IMR-90 (cell line): ENCODE measurements at regions not wholly inside any gene's neighbourhood (a gene's known extent, or its start where the extent isn't known, plus 50 kb on each side); places are given as distances from the start of the nearest gene placed in this dataset.

Experiments
- ATAC-seq: fragments of 200-7000 bp; cut with Tn5 transposase; 2 replicates; pipeline ENCODE4 v1.9.1; 2020; ENCODE audit warnings: low read depth, mild to moderate bottlenecking, moderate library complexity
- BruUV-seq: library from RNA; stranded (reverse); fragments of 400-500 nt; replicated peaks from 2 replicates; lab custom pipeline; 2021; lab: Mats Ljungman, UMichigan
- CTCF ChIA-PET: fragments of 300-600 bp; formaldehyde crosslinking; extraction: SDS; loops from one replicate; lab custom pipeline; 2021; ENCODE audit warnings: antibody characterized with exemption; lab: Yijun Ruan, JAX
- POLR2A ChIA-PET: fragments of 300-600 bp; sonication (Branson Sonifier 250); formaldehyde crosslinking; loops from one replicate; lab custom pipeline; 2022; ENCODE audit warnings: antibody characterized with exemption; ENCODE audit not compliant: unreplicated experiment; lab: Charles Lee
- DNase-seq: peaks from one replicate; pipeline ENCODE4 v3.0.0; 2013
- H2AFZ ChIP-seq: replicated peaks from 2 replicates; pipeline ENCODE3; 2013; ENCODE audit warnings: low read length, mild to moderate bottlenecking; ENCODE audit not compliant: poor library complexity
- H2AK5ac ChIP-seq: 2 replicates; pipeline ENCODE4 v1.6.1; 2013; ENCODE audit warnings: low read depth, low read length, inconsistent platforms
- H2AK9ac ChIP-seq: replicated peaks from 2 replicates; pipeline ENCODE3; 2013; ENCODE audit warnings: mild to moderate bottlenecking, low read depth, low read length, moderate library complexity; ENCODE audit not compliant: poor library complexity
- H2BK120ac ChIP-seq: 2 replicates; pipeline ENCODE4 v1.6.1; 2013; ENCODE audit warnings: low read depth, low read length, inconsistent platforms
- H2BK15ac ChIP-seq: 3 replicates; pipeline ENCODE4 v1.6.1; 2013; ENCODE audit warnings: low read depth, low read length, inconsistent platforms
- H2BK20ac ChIP-seq: 2 replicates; pipeline ENCODE4 v1.6.1; 2013; ENCODE audit warnings: low read depth, mild to moderate bottlenecking, inconsistent platforms, low read length, moderate library complexity
- H2BK5ac ChIP-seq: 2 replicates; pipeline ENCODE4 v1.6.1; 2013; ENCODE audit warnings: mild to moderate bottlenecking, low read depth, low read length, inconsistent platforms; ENCODE audit not compliant: poor library complexity, severe bottlenecking
- H3K14ac ChIP-seq: replicated peaks from 2 replicates; pipeline ENCODE4 v1.6.1; 2013; ENCODE audit warnings: low read depth, low read length, inconsistent platforms
- H3K18ac ChIP-seq: 2 replicates; pipeline ENCODE4 v1.6.1; 2013; ENCODE audit warnings: low read depth, low read length, control low read depth
- H3K23ac ChIP-seq: 2 replicates; pipeline ENCODE4 v1.6.1; 2013; ENCODE audit warnings: low read depth, low read length, inconsistent platforms
- H3K27ac ChIP-seq: 2 replicates; pipeline ENCODE4 v1.5.1; 2013; ENCODE audit warnings: mild to moderate bottlenecking, control low read depth, low read length; ENCODE audit not compliant: insufficient read depth
- H3K27me3 ChIP-seq: 2 replicates; pipeline ENCODE4 v1.6.1; 2013; ENCODE audit warnings: low read length; ENCODE audit not compliant: control insufficient read depth, insufficient read depth
- H3K36me3 ChIP-seq: 2 replicates; pipeline ENCODE4 v1.6.1; 2013; ENCODE audit warnings: low read length, mixed read lengths; ENCODE audit not compliant: control insufficient read depth, insufficient read depth
- H3K4ac ChIP-seq: 2 replicates; pipeline ENCODE4 v1.6.1; 2013; ENCODE audit warnings: low read depth, low read length, inconsistent platforms
- H3K4me1 ChIP-seq: 2 replicates; pipeline ENCODE4 v1.6.1; 2013; ENCODE audit warnings: low read length, mixed read lengths; ENCODE audit not compliant: control insufficient read depth, insufficient read depth
- H3K4me2 ChIP-seq: 2 replicates; pipeline ENCODE4 v1.6.1; 2013; ENCODE audit warnings: low read depth, mild to moderate bottlenecking, control low read depth, low read length, moderate library complexity
- H3K4me3 ChIP-seq: 2 replicates; pipeline ENCODE4 v1.5.1; 2013; ENCODE audit warnings: low read depth, mild to moderate bottlenecking, control low read depth, low read length, moderate library complexity; ENCODE audit not compliant: insufficient read depth
- H3K56ac ChIP-seq: 2 replicates; pipeline ENCODE4 v1.6.1; 2013; ENCODE audit warnings: low read length, inconsistent platforms; ENCODE audit not compliant: insufficient read depth; ENCODE audit errors: extremely low read depth
- H3K79me1 ChIP-seq, 2 experiments: 2 replicates each; pipeline ENCODE4 v1.6.1; 2013; ENCODE audit warnings: low read length in 2 of 2, inconsistent platforms in 1 of 2, low read depth in 1 of 2
- H3K9ac ChIP-seq: 2 replicates; pipeline ENCODE4 v1.6.1; 2013; ENCODE audit warnings: low read depth, low read length, control low read depth
- H3K9me1 ChIP-seq: 2 replicates; pipeline ENCODE4 v1.6.1; 2013; ENCODE audit warnings: low read length, inconsistent platforms; ENCODE audit not compliant: insufficient read depth
- H3K9me3 ChIP-seq: 2 replicates; pipeline ENCODE4 v1.6.1; 2013; ENCODE audit warnings: low read length; ENCODE audit not compliant: control insufficient read depth, insufficient read depth
- H4K20me1 ChIP-seq: 2 replicates; pipeline ENCODE4 v1.6.1; 2013; ENCODE audit warnings: low read length, inconsistent platforms; ENCODE audit not compliant: insufficient read depth
- H4K5ac ChIP-seq: 2 replicates; pipeline ENCODE4 v1.6.1; 2013; ENCODE audit warnings: mild to moderate bottlenecking, low read depth, low read length, control low read depth
- H4K8ac ChIP-seq, 2 experiments: 2 replicates each; pipeline ENCODE4 v1.6.1; 2013; ENCODE audit warnings: low read depth in 2 of 2, low read length in 2 of 2, control low read depth in 1 of 2, inconsistent platforms in 1 of 2
- H4K91ac ChIP-seq: 2 replicates; pipeline ENCODE4 v1.6.1; 2013; ENCODE audit warnings: low read depth, low read length, inconsistent platforms; ENCODE audit not compliant: insufficient read depth
- BHLHE40 ChIP-seq: fragments of 150-350 bp; IDR thresholded peaks from 2 replicates; pipeline ENCODE4 v1.6.1; 2016; ENCODE audit warnings: mild to moderate bottlenecking, low read depth, low read length
- CEBPB ChIP-seq: IDR thresholded peaks from 2 replicates; pipeline ENCODE4 v1.6.1; 2012; ENCODE audit warnings: low read depth, low read length, improper control_type of control experiment
- CHD1 ChIP-seq: IDR thresholded peaks from 2 replicates; pipeline ENCODE4 v1.6.1; 2012; ENCODE audit warnings: low read depth, low read length, improper control_type of control experiment
- CTCF ChIP-seq: conservative IDR thresholded peaks from 2 replicates; pipeline ENCODE4 v1.5.1; 2012; ENCODE audit warnings: mild to moderate bottlenecking, low read depth, low read length, improper control_type of control experiment
- ELK1 ChIP-seq: fragments of 150-350 bp; IDR thresholded peaks from 2 replicates; pipeline ENCODE4 v1.6.1; 2016; ENCODE audit warnings: low read depth, mild to moderate bottlenecking, low read length, moderate library complexity, borderline replicate concordance
- FOS ChIP-seq: fragments of 150-350 bp; IDR thresholded peaks from 2 replicates; pipeline ENCODE4 v1.6.1; 2016; ENCODE audit warnings: low read depth, low read length
- MAFK ChIP-seq: IDR thresholded peaks from 2 replicates; pipeline ENCODE4 v1.6.1; 2012; ENCODE audit warnings: low read depth, low read length, improper control_type of control experiment
- MAZ ChIP-seq: IDR thresholded peaks from 2 replicates; pipeline ENCODE4 v1.6.1; 2012; ENCODE audit warnings: low read depth, mild to moderate bottlenecking, low read length, improper control_type of control experiment, moderate library complexity, borderline replicate concordance
- MXI1 ChIP-seq: IDR thresholded peaks from 2 replicates; pipeline ENCODE4 v1.6.1; 2012; ENCODE audit warnings: low read depth, mild to moderate bottlenecking, low read length, moderate library complexity, borderline replicate concordance
- NFE2L2 ChIP-seq: fragments of 150-350 bp; IDR thresholded peaks from 2 replicates; pipeline ENCODE4 v1.6.1; 2016; ENCODE audit warnings: low read depth, mild to moderate bottlenecking, low read length
- POLR2A ChIP-seq: IDR thresholded peaks from 2 replicates; pipeline ENCODE4 v1.6.1; 2012; ENCODE audit warnings: mild to moderate bottlenecking, low read depth, low read length
- RAD21 ChIP-seq: IDR thresholded peaks from 2 replicates; pipeline ENCODE4 v1.6.1; 2012; ENCODE audit warnings: low read length, improper control_type of control experiment
- RCOR1 ChIP-seq: IDR thresholded peaks from 2 replicates; pipeline ENCODE4 v1.6.1; 2012; ENCODE audit warnings: mild to moderate bottlenecking, low read length, improper control_type of control experiment; ENCODE audit not compliant: insufficient replicate concordance
- RFX5 ChIP-seq: IDR thresholded peaks from 2 replicates; pipeline ENCODE4 v1.8.0; 2012; ENCODE audit warnings: low read depth, mild to moderate bottlenecking, low read length, moderate library complexity
- SMC3 ChIP-seq: fragments of 150-350 bp; IDR thresholded peaks from 2 replicates; pipeline ENCODE4 v1.6.1; 2016; ENCODE audit warnings: low read depth, mild to moderate bottlenecking, antibody characterized with exemption, low read length, moderate library complexity
- USF2 ChIP-seq: fragments of 150-350 bp; IDR thresholded peaks from 2 replicates; pipeline ENCODE4 v1.6.1; 2017; ENCODE audit warnings: mild to moderate bottlenecking, antibody characterized with exemption, low read length, low read depth
- WGBS, 2 experiments: methylation state at CpG; one replicate each; pipeline versions ENCODE4 v1.1.5 to v1.1.7; 2013; ENCODE audit warnings: missing lambda C conversion rate in 2 of 2; ENCODE audit not compliant: insufficient read length in 1 of 2; ENCODE audit errors: extremely low coverage in 2 of 2; 5-methylcytosine and 5-hydroxymethylcytosine counted together
- dilution Hi-C: fragments of 300-500 bp; cut with HindIII; formaldehyde crosslinking; loops from one replicate; pipeline ENCODE4 v1.14.3; 2018; ENCODE audit warnings: low sequenced_read_pairs; ENCODE audit not compliant: unreplicated experiment
- in situ Hi-C: fragments of 300-500 bp; cut with MboI; formaldehyde crosslinking; loops from 3 replicates; pipeline ENCODE4 v1.14.3; 2019; ENCODE audit warnings: low sequenced_read_pairs, inconsistent platforms, mixed read lengths
- intact Hi-C: fragments of 100-400 bp; cut with micrococcal nuclease; formaldehyde crosslinking; loops from 2 replicates; pipeline ENCODE4 v1.10.0; 2022

- Histone ChIP-seq H2BK120ac (no peak overlapping the region), H3K9me1 (no peaks in the 10 kb centered on the region), H3K9ac (no peak overlapping the region), H4K8ac (no peak overlapping the region), H4K20me1 (no peaks in the 10 kb centered on the region), H3K4me3 (no peak overlapping the region), H3K4me2 (no peak overlapping the region), H3K4me1 (peaks cover 2% of the 10 kb centered on the region; the same call in 1 of the 2 replicates), H3K18ac (no peak overlapping the region), H3K4ac (no peak overlapping the region), H3K27ac (no peak overlapping the region), H2AK5ac (no peak overlapping the region), H4K91ac (no peak overlapping the region), H3K36me3 (no peaks in the 10 kb centered on the region), H3K14ac (no peak overlapping the region), H2BK15ac (no peak overlapping the region), H2AK9ac (no peak overlapping the region), H3K9me3 (peaks cover 7% of the 10 kb centered on the region), H3K27me3 (no peaks in the 10 kb centered on the region), H2BK20ac (no peak overlapping the region), H2AFZ (no peak overlapping the region), H4K5ac (no peak overlapping the region), H2BK5ac (no peak overlapping the region), H3K23ac (no peak overlapping the region), H3K79me1 (no peaks in the 10 kb centered on the region), H3K56ac (no peak overlapping the region)
- ChIA-PET CTCF (no interaction called here), POLR2A (no interaction called here)
- no peak for TF ChIP-seq CTCF
- no peak for TF ChIP-seq CHD1
- TF ChIP-seq CEBPB = no peak
- TF ChIP-seq MAFK = no peak
- TF ChIP-seq MAZ = no peak
- TF ChIP-seq ELK1 = no peak
- no peak for TF ChIP-seq SMC3
- no peak for TF ChIP-seq FOS
- no peak for TF ChIP-seq MXI1
- no peak for TF ChIP-seq USF2
- TF ChIP-seq RCOR1 = no peak
- no peak for TF ChIP-seq NFE2L2
- no peak for TF ChIP-seq RFX5
- no peak for TF ChIP-seq POLR2A
- TF ChIP-seq RAD21 = no peak
- TF ChIP-seq BHLHE40 = no peak
- ATAC-seq (no peak), DNase-seq (no peak)
- intact Hi-C loops (no loop called here), in situ Hi-C loops (no loop called here), dilution Hi-C loops (no loop called here)
- no TSS peak for BruUV-seq
- WGBS, 2 experiments = 100% methylated on average over 1 of the region's 2 CpGs; no CpG with 5 or more reads in 1 of the 2 experiments
Measured at GRCh38 chr7:41862261-41862660, 159.4 kb upstream of the INHBA start.
